ENCODE measurements at regions not wholly inside any gene's neighbourhood (a gene's known extent, or its start where the extent isn't known, plus 50 kb on each side); places are given as distances from the start of the nearest gene placed in this dataset.

GRCh38 chr10:71073451-71074175 is 138.8 kb upstream of the UNC5B start:
- Histone ChIP-seq H3K9me3 (replicated peaks) (no peaks in the 10 kb centered on the region), H3K4me1 (replicated peaks) (no peaks in the 10 kb centered on the region), H3K36me3 (no peaks in the 10 kb centered on the region), H3K27ac (no peak overlapping the region), H3K4me3 (no peak overlapping the region), H3K27me3 (replicated peaks) (peaks cover 18% of the 10 kb centered on the region)
- DNase-seq (ENCODE audit: low read depth in 1 of 2, low spot score in 2 of 2), result no peak

- no peaks in the 10 kb centered on the region for H3K9me3 ChIP-seq (replicated peaks)
- no peak overlapping the region for H3K4me3 ChIP-seq
- H3K4me1 ChIP-seq (replicated peaks), result no peaks in the 10 kb centered on the region
- H3K27ac ChIP-seq, result no peak overlapping the region
- no peak for DNase-seq (ENCODE audit: low read depth in 1 of 2, low spot score in 2 of 2)
- H3K36me3 ChIP-seq, result no peaks in the 10 kb centered on the region
- peaks cover 18% of the 10 kb centered on the region for H3K27me3 ChIP-seq (replicated peaks)
Measured at GRCh38 chr10:71074176-71074755, 138.1 kb upstream of the UNC5B start.

- peaks cover 18% of the 10 kb centered on the region for H3K27me3 ChIP-seq (replicated peaks)
- DNase-seq (ENCODE audit: low read depth in 1 of 2, low spot score in 2 of 2), result peak in 1 of 2 experiments; percentile 9
- H3K36me3 ChIP-seq, result no peaks in the 10 kb centered on the region
- no peak overlapping the region for H3K4me3 ChIP-seq
- H3K9me3 ChIP-seq (replicated peaks), result no peaks in the 10 kb centered on the region
- H3K4me1 ChIP-seq (replicated peaks), result no peaks in the 10 kb centered on the region
- no peak overlapping the region for H3K27ac ChIP-seq
Measured at GRCh38 chr10:71075086-71075758, 137.1 kb upstream of the UNC5B start.

- peak in 1 of 2 experiments; percentile 17 for DNase-seq (ENCODE audit: low read depth in 1 of 2, low spot score in 2 of 2)
- Histone ChIP-seq H3K4me3 (no peak overlapping the region), H3K27me3 (replicated peaks) (peaks cover 18% of the 10 kb centered on the region), H3K27ac (no peak overlapping the region), H3K4me1 (replicated peaks) (no peaks in the 10 kb centered on the region), H3K9me3 (replicated peaks) (no peaks in the 10 kb centered on the region), H3K36me3 (no peaks in the 10 kb centered on the region)
Measured at GRCh38 chr10:71075759-71076472, 136.5 kb upstream of the UNC5B start.

DNA sequence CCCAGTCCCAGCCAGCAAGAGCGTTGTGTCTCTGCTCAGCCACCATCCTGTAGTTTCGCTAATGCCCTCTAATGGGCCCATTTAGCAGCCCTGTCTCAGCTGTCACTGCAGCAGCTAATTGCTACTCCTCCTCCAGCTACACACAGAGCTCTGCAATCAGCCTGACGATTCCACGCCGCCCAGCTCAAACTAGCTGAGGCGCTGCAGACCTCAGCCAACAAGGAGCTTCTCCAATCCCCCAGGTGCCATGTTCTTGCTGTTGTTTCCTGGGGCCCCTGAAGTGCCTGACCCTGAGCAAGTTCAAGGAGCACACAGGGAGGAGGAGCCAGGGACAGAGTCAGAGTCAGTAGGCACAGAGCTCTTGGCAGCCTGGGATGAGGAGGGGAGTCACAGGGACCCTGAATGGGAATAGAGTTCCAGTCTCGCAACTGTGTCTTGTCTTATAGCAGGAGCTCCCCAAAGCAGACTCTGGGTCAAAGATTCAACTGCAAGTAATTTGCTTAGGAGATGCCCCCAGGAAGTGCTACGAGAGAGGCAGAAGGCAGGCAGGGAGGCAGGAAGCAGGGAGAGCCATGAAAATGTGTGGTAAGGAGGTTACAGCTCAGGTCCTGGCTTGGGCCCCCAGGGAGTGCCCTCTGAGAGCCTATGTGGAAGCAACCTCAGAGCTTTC is 135.8 kb upstream of the UNC5B start:
- H3K27ac ChIP-seq, result no peak overlapping the region

DNA sequence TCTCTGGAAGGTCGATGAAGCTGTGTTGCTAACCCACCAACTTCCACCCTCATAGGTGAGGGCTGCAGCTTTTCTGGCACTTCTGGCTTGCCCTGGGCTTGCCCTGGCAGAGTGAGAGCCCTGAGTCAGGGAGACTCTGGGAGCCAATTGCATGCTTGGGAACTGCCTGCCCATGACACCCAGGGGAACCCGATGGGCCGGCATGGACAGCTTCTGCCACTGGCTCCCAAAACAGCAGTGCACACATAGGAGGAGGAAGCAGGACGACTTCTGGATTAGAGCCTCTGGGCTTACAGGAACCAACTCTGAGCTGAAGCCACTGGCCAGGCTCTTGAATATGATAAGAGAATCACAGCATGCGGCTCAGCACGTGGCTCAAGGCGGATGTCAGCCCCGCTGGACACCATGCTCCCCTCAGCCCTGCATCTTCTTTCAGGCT is 135.2 kb upstream of the UNC5B start:
- no peaks in the 10 kb centered on the region for H3K36me3 ChIP-seq
- peak in 1 of 2 experiments; percentile 30 for DNase-seq (ENCODE audit: low read depth in 1 of 2, low spot score in 2 of 2)

More for the DNA sequence above, 135.8 kb upstream of the UNC5B start:
- H3K9me3 ChIP-seq (replicated peaks), result no peaks in the 10 kb centered on the region
- no peaks in the 10 kb centered on the region for H3K4me1 ChIP-seq (replicated peaks)
- H3K36me3 ChIP-seq, result no peaks in the 10 kb centered on the region
- H3K4me3 ChIP-seq, result no peak overlapping the region
- peak in 1 of 2 experiments; percentile 36 for DNase-seq (ENCODE audit: low read depth in 1 of 2, low spot score in 2 of 2)
- peaks cover 13% of the 10 kb centered on the region for H3K27me3 ChIP-seq (replicated peaks)

DNA sequence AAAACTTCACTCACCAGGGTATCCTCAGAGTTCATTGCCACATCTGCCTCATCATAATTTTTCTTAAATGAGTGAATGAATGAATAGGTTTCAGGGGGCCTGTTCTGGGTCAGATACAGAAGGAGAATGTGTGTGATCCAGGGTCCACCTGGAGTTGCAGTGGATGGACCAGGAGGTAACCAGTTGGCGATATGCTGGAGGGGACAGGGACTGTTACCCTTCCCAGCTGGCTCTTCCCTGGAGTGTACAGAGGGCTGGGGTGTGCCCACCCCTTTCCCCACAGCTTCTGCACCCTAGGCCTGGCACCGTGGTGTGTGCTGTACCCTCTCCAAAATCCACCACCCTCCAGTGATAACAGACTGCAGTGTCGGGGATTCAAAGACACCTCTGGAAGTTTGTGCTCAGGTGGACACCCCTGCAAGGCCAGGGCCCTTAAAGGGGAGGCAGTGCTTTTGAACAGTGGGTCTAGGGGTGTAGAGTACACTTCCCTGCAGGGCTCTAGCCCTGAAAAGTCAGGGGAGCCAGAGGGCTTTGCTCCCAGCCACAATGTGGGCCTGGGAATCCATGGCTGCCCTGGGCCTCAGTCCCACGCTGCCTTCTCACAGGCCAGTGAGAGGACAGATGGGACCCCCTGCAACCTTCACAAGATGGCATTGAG is 134.4 kb upstream of the UNC5B start:
- no peaks in the 10 kb centered on the region for H3K36me3 ChIP-seq
- no peak overlapping the region for H3K4me3 ChIP-seq
- H3K4me1 ChIP-seq (replicated peaks), result no peaks in the 10 kb centered on the region
- 0 out of 2 replicates have a peak, but pooled peaks cover 9% of the 10 kb centered on the region for H3K27me3 ChIP-seq (replicated peaks)
- no peak for DNase-seq (ENCODE audit: low read depth in 1 of 2, low spot score in 2 of 2)
- no peaks in the 10 kb centered on the region for H3K9me3 ChIP-seq (replicated peaks)
- H3K27ac ChIP-seq, result no peak overlapping the region

More for the DNA sequence above, 135.2 kb upstream of the UNC5B start:
- Histone ChIP-seq H3K27ac (no peak overlapping the region), H3K27me3 (replicated peaks) (peaks cover 9% of the 10 kb centered on the region; the same call in 1 of the 2 replicates), H3K4me1 (replicated peaks) (no peaks in the 10 kb centered on the region), H3K9me3 (replicated peaks) (no peaks in the 10 kb centered on the region), H3K4me3 (no peak overlapping the region)

GRCh38 chr10:71078454-71079145 is 133.8 kb upstream of the UNC5B start:
- peak in 1 of 2 experiments; percentile 38 for DNase-seq (ENCODE audit: low read depth in 1 of 2, low spot score in 2 of 2)
- Histone ChIP-seq H3K4me1 (replicated peaks) (no peaks in the 10 kb centered on the region), H3K36me3 (no peaks in the 10 kb centered on the region), H3K4me3 (no peak overlapping the region), H3K27me3 (replicated peaks) (0 out of 2 replicates have a peak, but pooled peaks cover 3% of the 10 kb centered on the region), H3K9me3 (replicated peaks) (no peaks in the 10 kb centered on the region), H3K27ac (no peak overlapping the region)

DNA sequence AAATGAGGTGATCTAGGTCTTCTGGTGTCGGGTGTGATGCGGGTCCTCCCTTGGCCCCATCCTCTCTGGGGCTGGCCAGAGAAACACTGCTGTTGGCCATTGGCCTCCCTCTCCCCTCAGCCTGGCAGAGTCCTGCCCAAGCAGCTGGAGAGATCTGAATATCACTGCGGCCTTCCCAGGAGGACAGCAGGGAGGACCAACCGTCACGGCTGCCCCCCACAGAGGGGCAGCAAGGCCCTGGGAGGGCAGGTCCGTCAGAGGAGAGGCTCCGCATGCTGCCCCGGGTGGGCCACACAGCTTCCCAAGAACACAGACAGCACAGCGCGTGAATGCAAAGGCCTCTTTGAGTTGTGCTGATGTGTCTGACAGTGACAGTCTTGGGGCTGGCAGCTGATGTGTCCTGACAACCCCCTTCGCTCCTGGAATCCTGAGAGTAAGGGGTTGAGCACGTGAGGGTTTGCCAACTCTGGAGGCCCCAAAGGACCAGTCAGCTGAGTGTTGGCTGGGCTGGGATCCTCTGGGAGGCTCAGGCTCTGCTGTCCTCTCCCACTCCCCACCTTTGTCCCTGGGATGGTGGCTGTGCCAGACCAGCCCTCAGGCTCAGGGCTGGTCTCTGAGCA is 132.5 kb upstream of the UNC5B start:
- Histone ChIP-seq H3K9me3 (replicated peaks) (no peaks in the 10 kb centered on the region), H3K4me1 (replicated peaks) (no peaks in the 10 kb centered on the region), H3K27ac (no peak overlapping the region), H3K4me3 (no peak overlapping the region), H3K36me3 (no peaks in the 10 kb centered on the region), H3K27me3 (replicated peaks) (0 out of 2 replicates have a peak, but pooled peaks cover 3% of the 10 kb centered on the region)
- peak in 1 of 2 experiments; percentile 36 for DNase-seq (ENCODE audit: low read depth in 1 of 2, low spot score in 2 of 2)

DNA sequence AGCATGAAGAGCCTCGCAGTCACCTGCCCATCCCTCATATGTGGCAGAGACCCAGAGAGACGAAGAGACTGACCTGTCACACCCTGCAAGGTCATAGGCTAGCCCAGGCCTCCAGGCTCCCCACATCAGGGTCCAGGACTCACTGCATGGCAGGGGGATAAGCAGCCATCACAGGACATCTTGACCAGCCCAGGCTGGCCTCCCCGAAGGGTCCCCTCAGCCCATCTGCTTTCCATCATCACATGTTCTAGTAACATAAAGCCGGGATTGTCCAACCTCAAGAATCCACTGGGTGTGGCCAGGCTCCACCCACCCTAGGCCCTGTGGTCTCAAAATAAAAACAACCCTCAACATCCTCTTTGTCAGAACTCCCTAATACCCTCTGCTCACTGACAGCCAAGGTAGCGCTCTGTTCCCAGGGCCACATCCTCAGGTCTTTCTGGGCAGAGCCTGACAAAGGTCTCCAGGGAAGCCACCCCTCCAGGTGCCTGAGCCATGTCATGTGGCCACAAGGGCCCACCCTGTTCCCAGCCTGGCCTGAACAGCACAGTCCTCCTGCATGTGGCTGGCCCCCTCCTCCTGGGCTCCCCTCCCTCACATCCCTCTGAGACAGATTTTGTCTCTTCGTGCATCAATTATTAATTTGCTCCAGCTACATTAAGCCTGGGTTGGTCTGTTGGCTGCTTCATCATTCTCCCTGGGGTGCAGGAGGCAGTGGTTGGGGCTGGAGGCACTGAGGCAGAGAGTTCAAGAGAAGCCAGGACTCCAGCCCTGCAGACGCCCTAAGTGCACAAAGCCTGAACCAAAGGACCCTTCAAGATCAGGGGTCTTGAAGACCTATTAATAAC is 131.8 kb upstream of the UNC5B start:
- DNase-seq (ENCODE audit: low read depth in 1 of 2, low spot score in 2 of 2), result peak in 1 of 2 experiments; percentile 25
- Histone ChIP-seq H3K27me3 (replicated peaks) (0 out of 2 replicates have a peak, but pooled peaks cover 3% of the 10 kb centered on the region), H3K9me3 (replicated peaks) (no peaks in the 10 kb centered on the region), H3K4me1 (replicated peaks) (no peaks in the 10 kb centered on the region), H3K27ac (no peak overlapping the region), H3K36me3 (no peaks in the 10 kb centered on the region), H3K4me3 (no peak overlapping the region)

DNA sequence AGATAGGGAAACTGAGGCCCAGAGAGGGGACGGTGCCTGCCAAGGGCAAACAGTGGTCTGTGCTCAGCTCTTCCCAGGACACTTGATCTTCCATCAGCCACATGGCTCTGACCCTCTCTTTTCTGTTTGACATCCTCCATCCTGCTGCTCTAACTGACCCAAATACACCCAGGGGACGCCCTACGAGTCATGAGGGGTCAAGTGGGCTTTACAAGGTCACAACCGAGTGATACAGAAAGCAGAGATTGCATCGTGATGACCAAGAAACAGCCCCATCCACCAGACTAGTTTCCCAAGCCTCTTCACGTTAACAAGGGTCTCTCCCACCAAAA is 131.2 kb upstream of the UNC5B start:
- Histone ChIP-seq H3K27me3 (replicated peaks) (0 out of 2 replicates have a peak, but pooled peaks cover 3% of the 10 kb centered on the region), H3K36me3 (no peaks in the 10 kb centered on the region), H3K4me1 (replicated peaks) (no peaks in the 10 kb centered on the region), H3K9me3 (replicated peaks) (no peaks in the 10 kb centered on the region), H3K4me3 (no peak overlapping the region), H3K27ac (no peak overlapping the region)
- DNase-seq (ENCODE audit: low read depth in 1 of 2, low spot score in 2 of 2), result peak in 1 of 2 experiments; percentile 5

Data from SJSA1 (cell line).